Vagina (tissue), 2 donors: ENCODE measurements at regions not wholly inside any gene's neighbourhood (a gene's known extent, or its start where the extent isn't known, plus 50 kb on each side); places are given as distances from the start of the nearest gene placed in this dataset.

Source experiments
- DNase-seq, 2 donors: peaks; one replicate each; pipeline ENCODE4 v3.0.0-alpha.2; 2017; ENCODE audit errors: extremely low spot score in 2 of 2
- H3K27ac ChIP-seq: fragments of 200-600 bp; sonication (generic); one replicate; pipeline ENCODE4 v1.5.1; 2019
- H3K27me3 ChIP-seq: fragments of 200-600 bp; sonication (generic); one replicate; pipeline ENCODE4 v1.5.1; 2019
- H3K36me3 ChIP-seq, 2 donors: fragments of 200-600 bp; sonication (generic); one replicate each; pipeline ENCODE4 v1.5.1; 2017 to 2019
- H3K4me1 ChIP-seq: fragments of 200-600 bp; sonication (generic); one replicate; pipeline ENCODE4 v1.5.1; 2019
- H3K4me3 ChIP-seq, 2 donors: fragments of 200-600 bp; sonication (generic); 1 replicate in 1 of 2; 2 replicates in 1 of 2; pipeline ENCODE4 v1.5.1; 2016 to 2019
- H3K9me3 ChIP-seq: fragments of 200-600 bp; sonication (generic); one replicate; pipeline ENCODE4 v1.5.1; 2019
- POLR2A ChIP-seq, 2 donors: fragments of 450-650 bp; IDR thresholded peaks; one replicate each; pipeline ENCODE4 v1.6.1; 2017; ENCODE audit warnings: antibody characterized with exemption in 2 of 2, mild to moderate bottlenecking in 2 of 2, moderate library complexity in 2 of 2
- POLR2AphosphoS5 ChIP-seq, 2 donors: sonication (generic); formaldehyde crosslinking; IDR thresholded peaks; one replicate each; pipeline ENCODE4 v1.9.0; 2017; ENCODE audit warnings: antibody characterized with exemption in 2 of 2, mild to moderate bottlenecking in 2 of 2, low read depth in 1 of 2; ENCODE audit not compliant: insufficient read depth in 1 of 2
- intact Hi-C: fragments of 100-400 bp; cut with DNase I; formaldehyde crosslinking; loops from one replicate; pipeline ENCODE4 v1.15.1; 2023
- TF ChIP-seq, protein P1 (sequence below), 3 experiments: fragments of 450-650 bp in 2 of 3; fragments of 200-600 bp in 1 of 3; sonication (generic) in 1 of 3; IDR thresholded peaks; one replicate each; pipeline ENCODE4 v1.5.1; 2017 to 2019; ENCODE audit warnings: antibody characterized with exemption in 3 of 3, mild to moderate bottlenecking in 2 of 3, moderate library complexity in 2 of 3

DNA sequence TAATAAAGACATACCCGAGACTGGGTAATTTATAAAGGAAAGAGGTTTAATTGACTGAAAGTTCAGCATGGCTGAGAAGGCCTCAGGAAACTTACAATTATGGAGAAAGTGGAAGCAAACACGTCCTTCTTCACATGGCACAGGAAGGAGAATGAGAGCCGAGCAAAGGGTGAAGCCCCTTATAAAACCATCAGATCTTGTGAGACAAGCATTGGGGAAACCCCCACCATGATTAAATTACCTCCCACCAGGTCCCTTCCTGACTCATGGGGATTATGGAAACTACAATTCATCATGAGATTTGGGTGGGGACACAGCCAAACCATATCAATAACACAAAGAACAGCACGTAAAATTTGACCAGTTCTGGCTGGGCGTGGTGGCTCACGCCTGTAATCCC, 85.6 kb upstream of the ATF7IP start:
- intact Hi-C loops: no loop called here
- no peaks in the 10 kb centered on the region for H3K27me3 ChIP-seq
- no peaks in the 10 kb centered on the region for H3K36me3 ChIP-seq
- H3K9me3 ChIP-seq: no peaks in the 10 kb centered on the region
- no peak for DNase-seq
- no peak overlapping the region for H3K27ac ChIP-seq
- no peak overlapping the region for H3K4me3 ChIP-seq
- H3K4me1 ChIP-seq: no peaks in the 10 kb centered on the region
- TF ChIP-seq POLR2AphosphoS5 (IDR thresholded peaks at IDR 0.05; ENCODE audit: insufficient read depth in 1 of 2, low read depth in 1 of 2) (no peak), POLR2A (IDR thresholded peaks at IDR 0.05) (no peak)
- TF ChIP-seq, protein P1, sequence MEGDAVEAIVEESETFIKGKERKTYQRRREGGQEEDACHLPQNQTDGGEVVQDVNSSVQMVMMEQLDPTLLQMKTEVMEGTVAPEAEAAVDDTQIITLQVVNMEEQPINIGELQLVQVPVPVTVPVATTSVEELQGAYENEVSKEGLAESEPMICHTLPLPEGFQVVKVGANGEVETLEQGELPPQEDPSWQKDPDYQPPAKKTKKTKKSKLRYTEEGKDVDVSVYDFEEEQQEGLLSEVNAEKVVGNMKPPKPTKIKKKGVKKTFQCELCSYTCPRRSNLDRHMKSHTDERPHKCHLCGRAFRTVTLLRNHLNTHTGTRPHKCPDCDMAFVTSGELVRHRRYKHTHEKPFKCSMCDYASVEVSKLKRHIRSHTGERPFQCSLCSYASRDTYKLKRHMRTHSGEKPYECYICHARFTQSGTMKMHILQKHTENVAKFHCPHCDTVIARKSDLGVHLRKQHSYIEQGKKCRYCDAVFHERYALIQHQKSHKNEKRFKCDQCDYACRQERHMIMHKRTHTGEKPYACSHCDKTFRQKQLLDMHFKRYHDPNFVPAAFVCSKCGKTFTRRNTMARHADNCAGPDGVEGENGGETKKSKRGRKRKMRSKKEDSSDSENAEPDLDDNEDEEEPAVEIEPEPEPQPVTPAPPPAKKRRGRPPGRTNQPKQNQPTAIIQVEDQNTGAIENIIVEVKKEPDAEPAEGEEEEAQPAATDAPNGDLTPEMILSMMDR (IDR thresholded peaks at IDR 0.05): no peak

DNA sequence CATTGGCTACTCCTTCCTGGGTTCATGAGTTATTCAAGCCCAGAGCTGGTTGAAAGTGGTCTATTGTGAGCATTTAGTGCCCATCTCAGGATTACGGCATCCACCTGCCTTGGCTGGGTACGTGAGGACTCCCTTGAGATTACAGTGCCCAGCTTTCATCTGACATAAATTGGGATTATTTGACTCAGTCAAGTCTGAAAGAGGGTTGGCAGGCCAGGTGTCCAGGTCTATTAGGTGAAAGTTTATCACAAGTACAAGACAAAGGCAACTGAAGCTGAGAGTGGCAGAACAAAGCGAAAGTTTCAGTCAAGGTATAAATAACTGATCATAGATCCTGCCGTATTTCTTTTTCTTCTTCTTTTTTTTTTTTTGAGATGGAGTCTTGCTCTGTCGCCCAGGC, 84.6 kb upstream of the ATF7IP start:
- TF ChIP-seq, protein P1 (IDR thresholded peaks at IDR 0.05): no peak
- no peak for TF ChIP-seq POLR2AphosphoS5 (IDR thresholded peaks at IDR 0.05; ENCODE audit: insufficient read depth in 1 of 2, low read depth in 1 of 2)
- Histone ChIP-seq H3K4me3 (no peak overlapping the region), H3K27ac (no peak overlapping the region), H3K9me3 (no peaks in the 10 kb centered on the region), H3K36me3 (no peaks in the 10 kb centered on the region), H3K4me1 (no peaks in the 10 kb centered on the region), H3K27me3 (no peaks in the 10 kb centered on the region)
- intact Hi-C loops: no loop called here
- DNase-seq: no peak

GRCh38 chr12:14281539-14281938, 83.9 kb upstream of the ATF7IP start:
- DNase-seq: no peak
- Histone ChIP-seq H3K27ac (no peak overlapping the region), H3K4me3 (no peak overlapping the region), H3K27me3 (no peaks in the 10 kb centered on the region), H3K4me1 (no peaks in the 10 kb centered on the region), H3K9me3 (no peaks in the 10 kb centered on the region), H3K36me3 (no peaks in the 10 kb centered on the region)
- intact Hi-C loops: no loop called here
- TF ChIP-seq POLR2A (IDR thresholded peaks at IDR 0.05): no peak
- TF ChIP-seq POLR2AphosphoS5 (IDR thresholded peaks at IDR 0.05; ENCODE audit: insufficient read depth in 1 of 2, low read depth in 1 of 2): no peak
- TF ChIP-seq, protein P1 (IDR thresholded peaks at IDR 0.05): no peak

GRCh38 chr12:14283489-14284144, 81.9 kb upstream of the ATF7IP start:
- H3K4me3 ChIP-seq: no peak overlapping the region
- no peaks in the 10 kb centered on the region for H3K27me3 ChIP-seq
- H3K27ac ChIP-seq: no peak overlapping the region
- no peaks in the 10 kb centered on the region for H3K4me1 ChIP-seq
- no peak for TF ChIP-seq POLR2AphosphoS5 (IDR thresholded peaks at IDR 0.05; ENCODE audit: insufficient read depth in 1 of 2, low read depth in 1 of 2)
- TF ChIP-seq, protein P1 (IDR thresholded peaks at IDR 0.05): no peak
- no peak for TF ChIP-seq POLR2A (IDR thresholded peaks at IDR 0.05)
- no peaks in the 10 kb centered on the region for H3K36me3 ChIP-seq
- intact Hi-C loops: no loop called here
- no peaks in the 10 kb centered on the region for H3K9me3 ChIP-seq
- no peak for DNase-seq

DNA sequence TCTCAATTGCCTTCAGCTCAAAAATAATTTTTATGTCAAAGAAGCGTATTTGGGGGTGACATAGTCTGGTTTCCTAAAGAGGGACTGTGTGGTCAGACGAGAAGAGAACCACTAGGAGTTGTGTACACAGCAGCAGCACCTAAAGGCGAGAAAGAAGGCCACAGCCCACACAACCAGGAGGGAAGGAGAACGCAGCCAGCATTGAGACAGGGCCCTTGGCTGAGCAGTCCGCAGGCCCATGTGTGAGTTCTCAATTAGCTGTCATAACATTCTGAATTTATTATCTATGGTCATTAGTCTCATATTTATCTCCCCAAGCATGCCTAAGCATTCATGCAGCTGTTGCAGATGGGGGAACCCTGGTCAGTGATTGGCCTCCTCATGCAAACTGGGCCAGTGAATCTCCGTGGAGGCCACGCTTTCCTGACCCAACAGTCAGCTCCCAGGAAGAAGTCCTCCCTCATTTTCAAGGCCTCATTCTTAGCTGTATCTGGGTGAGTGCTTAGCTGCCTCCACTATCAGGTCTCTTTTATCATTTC, 81.2 kb upstream of the ATF7IP start:
- H3K36me3 ChIP-seq: no peaks in the 10 kb centered on the region
- H3K27me3 ChIP-seq: no peaks in the 10 kb centered on the region
- no peaks in the 10 kb centered on the region for H3K4me1 ChIP-seq
- no peak for TF ChIP-seq POLR2AphosphoS5 (IDR thresholded peaks at IDR 0.05; ENCODE audit: insufficient read depth in 1 of 2, low read depth in 1 of 2)
- TF ChIP-seq POLR2A (IDR thresholded peaks at IDR 0.05): no peak
- TF ChIP-seq, protein P1 (IDR thresholded peaks at IDR 0.05): no peak
- no peaks in the 10 kb centered on the region for H3K9me3 ChIP-seq
- H3K27ac ChIP-seq: no peak overlapping the region
- no peak overlapping the region for H3K4me3 ChIP-seq
- DNase-seq: no peak
- intact Hi-C loops: no loop called here
